ENCODE measurements at regions not wholly inside any gene's neighbourhood (a gene's known extent, or its start where the extent isn't known, plus 50 kb on each side); places are given as distances from the start of the nearest gene placed in this dataset.

GRCh38 chr10:78699971-78700370, 368.8 kb upstream of the ZMIZ1 start:
- Histone ChIP-seq H3K4me1 (no peaks in the 10 kb centered on the region), H3K36me3 (ENCODE audit: insufficient read depth in 1 of 2, low read depth in 1 of 2) (no peaks in the 10 kb centered on the region), H3K4me3 (no peak overlapping the region), H3K27ac (no peak overlapping the region), H3K9me3 (no peaks in the 10 kb centered on the region), H3K27me3 (ENCODE audit: insufficient read depth in 3 of 3, low read length in 2 of 3) (no peaks in the 10 kb centered on the region)
- no peak for TF ChIP-seq CTCF (IDR thresholded peaks at IDR 0.05)
- intact Hi-C loops (cut with DNase I), result no loop called here
- 91 to 93% (median 91%) methylated on average over 3 of the region's 3 CpGs for WGBS, 3 donors
- ATAC-seq, result no peak
- DNase-seq, result no peak

- TF ChIP-seq CTCF (IDR thresholded peaks at IDR 0.05), result no peak
- Histone ChIP-seq H3K36me3 (ENCODE audit: insufficient read depth in 1 of 2, low read depth in 1 of 2) (no peaks in the 10 kb centered on the region), H3K27ac (no peak overlapping the region), H3K4me1 (no peaks in the 10 kb centered on the region), H3K27me3 (ENCODE audit: insufficient read depth in 3 of 3, low read length in 2 of 3) (no peaks in the 10 kb centered on the region), H3K4me3 (no peak overlapping the region), H3K9me3 (no peaks in the 10 kb centered on the region)
- ATAC-seq, result peak in 1 of 4 donors; percentile 28
- intact Hi-C loops (cut with DNase I), result no loop called here
- peak in 1 of 2 donors; percentile 30 for DNase-seq
Measured at GRCh38 chr10:78700413-78700812, 368.4 kb upstream of the ZMIZ1 start.

- no peak for DNase-seq
- intact Hi-C loops (cut with DNase I), result no loop called here
Measured at GRCh38 chr10:78700816-78701520, 367.8 kb upstream of the ZMIZ1 start.

GRCh38 chr10:78702186-78702585, 366.6 kb upstream of the ZMIZ1 start:
- Histone ChIP-seq H3K27me3 (ENCODE audit: insufficient read depth in 3 of 3, low read length in 2 of 3) (no peaks in the 10 kb centered on the region), H3K27ac (no peak overlapping the region), H3K9me3 (no peaks in the 10 kb centered on the region), H3K4me3 (no peak overlapping the region), H3K4me1 (no peaks in the 10 kb centered on the region), H3K36me3 (ENCODE audit: insufficient read depth in 1 of 2, low read depth in 1 of 2) (no peaks in the 10 kb centered on the region)
- intact Hi-C loops (cut with DNase I), result no loop called here
- ATAC-seq (no peak), DNase-seq (no peak)
- WGBS, 3 donors, result 97% methylated on average over 8 of the region's 8 CpGs
- TF ChIP-seq CTCF (IDR thresholded peaks at IDR 0.05), result no peak

More at GRCh38 chr10:78700816-78701520, 367.8 kb upstream of the ZMIZ1 start:
- 91 to 95% (median 93%) methylated on average over 2 of the region's 2 CpGs for WGBS, 3 donors
- ATAC-seq, result peak in 3 of 4 donors; percentile 35 to 65 (median 51)
- Histone ChIP-seq H3K4me1 (no peaks in the 10 kb centered on the region), H3K4me3 (no peak overlapping the region), H3K27ac (no peak overlapping the region), H3K27me3 (ENCODE audit: insufficient read depth in 3 of 3, low read length in 2 of 3) (no peaks in the 10 kb centered on the region), H3K36me3 (ENCODE audit: insufficient read depth in 1 of 2, low read depth in 1 of 2) (no peaks in the 10 kb centered on the region), H3K9me3 (no peaks in the 10 kb centered on the region)
- no peak for TF ChIP-seq CTCF (IDR thresholded peaks at IDR 0.05)

- intact Hi-C loops (cut with DNase I), result no loop called here
- Histone ChIP-seq H3K4me1 (no peaks in the 10 kb centered on the region), H3K27ac (no peak overlapping the region), H3K36me3 (ENCODE audit: insufficient read depth in 1 of 2, low read depth in 1 of 2) (no peaks in the 10 kb centered on the region), H3K27me3 (ENCODE audit: insufficient read depth in 3 of 3, low read length in 2 of 3) (no peaks in the 10 kb centered on the region), H3K4me3 (no peak overlapping the region), H3K9me3 (no peaks in the 10 kb centered on the region)
- TF ChIP-seq CTCF (IDR thresholded peaks at IDR 0.05), result no peak
- WGBS, 3 donors, result 78 to 95% (median 87%) methylated on average over 6 of the region's 6 CpGs
- ATAC-seq (no peak), DNase-seq (no peak)
Measured at GRCh38 chr10:78702876-78703275, 365.9 kb upstream of the ZMIZ1 start.
